ENCODE measurements at regions not wholly inside any gene's neighbourhood (a gene's known extent, or its start where the extent isn't known, plus 50 kb on each side); places are given as distances from the start of the nearest gene placed in this dataset.

- no peak overlapping the region for H3K4me3 Mint-ChIP-seq
- DNase-seq (ENCODE audit: low spot score) (peak; percentile 25), ATAC-seq (peak; percentile 89)
- no peak overlapping the region for H3K27ac Mint-ChIP-seq
- TF ChIP-seq ARID4B (CRISPR knock-in tag; IDR thresholded peaks at IDR 0.05; ENCODE audit: borderline replicate concordance) (no peak), CTCF (IDR thresholded peaks at IDR 0.05) (peak; percentile 52; the same call in 1 of the 2 replicates)
- ChIA-PET CTCF (interaction anchor here (0.5 to 1.9 kb wide), 23 partner anchors 11 to 1872 kb away, joined by 3 to 15 read pairs (median 3); partner anchors contain the start of gene EPHA3), POLR2A (no interaction called here)
- H3K27me3 Mint-ChIP-seq (ENCODE audit: low read depth) = no peaks in the 10 kb centered on the region
- H3K36me3 Mint-ChIP-seq = no peaks in the 10 kb centered on the region
- no peaks in the 10 kb centered on the region for H3K9me3 Mint-ChIP-seq
- peaks cover 18% of the 10 kb centered on the region for H3K4me1 Mint-ChIP-seq
These were observed 984.1 kb downstream of the EPHA3 start for GRCh38 chr3:90091549-90091948.

GRCh38 chr3:90092994-90093393 is 985.6 kb downstream of the EPHA3 start:
- ChIA-PET CTCF (interaction anchor here (1.2 to 1.9 kb wide), 4 partner anchors 10 to 531 kb away, joined by 3 to 5 read pairs (median 5); no protein-coding TSS in a partner anchor), POLR2A (no interaction called here)
- Mint-ChIP-seq H3K27ac (no peak overlapping the region), H3K4me1 (peaks cover 18% of the 10 kb centered on the region), H3K4me3 (no peak overlapping the region), H3K27me3 (ENCODE audit: low read depth) (no peaks in the 10 kb centered on the region), H3K36me3 (no peaks in the 10 kb centered on the region), H3K9me3 (peaks cover 5% of the 10 kb centered on the region; the same call in 1 of the 2 replicates)
- peak; percentile 47; the same call in 1 of the 2 replicates for ATAC-seq
- no peak for DNase-seq (ENCODE audit: low spot score)
- TF ChIP-seq ERG (CRISPR knock-in tag; IDR thresholded peaks at IDR 0.05) (no peak), CTCF (IDR thresholded peaks at IDR 0.05) (no peak), GTF2I (CRISPR knock-in tag; conservative IDR thresholded peaks at IDR 0.05) (no peak), ZNF416 (CRISPR knock-in tag; IDR thresholded peaks at IDR 0.05) (no peak), ATF3 (CRISPR knock-in tag; conservative IDR thresholded peaks at IDR 0.05) (no peak), ZNF317 (CRISPR knock-in tag; IDR thresholded peaks at IDR 0.05; ENCODE audit: borderline replicate concordance, low read depth) (no peak), ZNF423 (CRISPR knock-in tag; IDR thresholded peaks at IDR 0.05) (no peak), STAT6 (CRISPR knock-in tag; conservative IDR thresholded peaks at IDR 0.05; ENCODE audit: low read depth) (no peak), IRF2 (CRISPR knock-in tag; IDR thresholded peaks at IDR 0.05; ENCODE audit: borderline replicate concordance, low read depth) (no peak), TEAD1 (CRISPR knock-in tag; IDR thresholded peaks at IDR 0.05) (no peak), SOX15 (CRISPR knock-in tag; IDR thresholded peaks at IDR 0.05) (no peak), GRHL2 (CRISPR knock-in tag; IDR thresholded peaks at IDR 0.05; ENCODE audit: insufficient replicate concordance, severe bottlenecking) (no peak), NR1H2 (CRISPR knock-in tag; IDR thresholded peaks at IDR 0.05) (no peak), ATF1 (CRISPR knock-in tag; IDR thresholded peaks at IDR 0.05) (no peak), USF1 (CRISPR knock-in tag; IDR thresholded peaks at IDR 0.05) (no peak), HMGXB4 (CRISPR knock-in tag; IDR thresholded peaks at IDR 0.05) (no peak), JUN (CRISPR knock-in tag; IDR thresholded peaks at IDR 0.05) (no peak)

All from WTC11 (cell line).